ENCODE measurements at regions not wholly inside any gene's neighbourhood (a gene's known extent, or its start where the extent isn't known, plus 50 kb on each side); places are given as distances from the start of the nearest gene placed in this dataset.

GRCh38 chrX:124462931-124463330 lies 116.6 kb downstream of the SH2D1A start (continued):
- TF ChIP-seq KDM1A (IDR thresholded peaks at IDR 0.05; ENCODE audit: borderline replicate concordance) (no peak), MEF2B (IDR thresholded peaks at IDR 0.05; ENCODE audit: partially characterized antibody, poor library complexity, severe bottlenecking) (no peak), STAT3 (IDR thresholded peaks at IDR 0.05; ENCODE audit: low read depth, low read length) (no peak), SMARCA5 (IDR thresholded peaks at IDR 0.05) (no peak)
- TF ChIP-seq, protein P1, sequence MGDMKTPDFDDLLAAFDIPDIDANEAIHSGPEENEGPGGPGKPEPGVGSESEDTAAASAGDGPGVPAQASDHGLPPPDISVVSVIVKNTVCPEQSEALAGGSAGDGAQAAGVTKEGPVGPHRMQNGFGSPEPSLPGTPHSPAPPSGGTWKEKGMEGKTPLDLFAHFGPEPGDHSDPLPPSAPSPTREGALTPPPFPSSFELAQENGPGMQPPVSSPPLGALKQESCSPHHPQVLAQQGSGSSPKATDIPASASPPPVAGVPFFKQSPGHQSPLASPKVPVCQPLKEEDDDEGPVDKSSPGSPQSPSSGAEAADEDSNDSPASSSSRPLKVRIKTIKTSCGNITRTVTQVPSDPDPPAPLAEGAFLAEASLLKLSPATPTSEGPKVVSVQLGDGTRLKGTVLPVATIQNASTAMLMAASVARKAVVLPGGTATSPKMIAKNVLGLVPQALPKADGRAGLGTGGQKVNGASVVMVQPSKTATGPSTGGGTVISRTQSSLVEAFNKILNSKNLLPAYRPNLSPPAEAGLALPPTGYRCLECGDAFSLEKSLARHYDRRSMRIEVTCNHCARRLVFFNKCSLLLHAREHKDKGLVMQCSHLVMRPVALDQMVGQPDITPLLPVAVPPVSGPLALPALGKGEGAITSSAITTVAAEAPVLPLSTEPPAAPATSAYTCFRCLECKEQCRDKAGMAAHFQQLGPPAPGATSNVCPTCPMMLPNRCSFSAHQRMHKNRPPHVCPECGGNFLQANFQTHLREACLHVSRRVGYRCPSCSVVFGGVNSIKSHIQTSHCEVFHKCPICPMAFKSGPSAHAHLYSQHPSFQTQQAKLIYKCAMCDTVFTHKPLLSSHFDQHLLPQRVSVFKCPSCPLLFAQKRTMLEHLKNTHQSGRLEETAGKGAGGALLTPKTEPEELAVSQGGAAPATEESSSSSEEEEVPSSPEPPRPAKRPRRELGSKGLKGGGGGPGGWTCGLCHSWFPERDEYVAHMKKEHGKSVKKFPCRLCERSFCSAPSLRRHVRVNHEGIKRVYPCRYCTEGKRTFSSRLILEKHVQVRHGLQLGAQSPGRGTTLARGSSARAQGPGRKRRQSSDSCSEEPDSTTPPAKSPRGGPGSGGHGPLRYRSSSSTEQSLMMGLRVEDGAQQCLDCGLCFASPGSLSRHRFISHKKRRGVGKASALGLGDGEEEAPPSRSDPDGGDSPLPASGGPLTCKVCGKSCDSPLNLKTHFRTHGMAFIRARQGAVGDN (IDR thresholded peaks at IDR 0.05) = no peak

DNA sequence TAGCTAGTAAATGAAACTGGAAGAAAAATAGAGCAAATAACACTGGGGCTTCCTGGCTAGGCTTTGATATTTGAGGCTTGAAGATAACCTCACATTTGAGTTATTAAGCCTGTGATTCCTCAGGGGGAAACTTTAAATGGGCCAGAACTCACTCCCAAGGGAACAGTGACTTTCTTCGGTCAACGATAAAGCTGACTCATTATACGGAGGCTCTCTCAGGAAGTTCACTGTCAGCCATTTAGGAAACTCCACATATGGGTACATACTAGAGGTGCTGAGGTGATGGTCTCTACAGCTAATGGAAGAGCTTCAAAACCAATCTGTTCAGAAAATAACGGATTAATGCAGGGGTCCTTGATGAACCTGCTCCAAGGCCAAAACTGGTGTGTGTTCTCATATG lies 120.8 kb downstream of the SH2D1A start:
- H3K4me2 ChIP-seq (ENCODE audit: control insufficient read depth, insufficient read depth) = no peak overlapping the region
- no peaks in the 10 kb centered on the region for H3K4me1 ChIP-seq (ENCODE audit: control insufficient read depth, insufficient read depth, low read length)
- ATAC-seq = no peak
- H3K36me3 ChIP-seq (ENCODE audit: control insufficient read depth in 2 of 2, insufficient read depth in 2 of 2, low read length in 1 of 2) = no peaks in the 10 kb centered on the region
- in situ Hi-C loops (cut with MboI) = no loop called here
- peak; percentile 14 for TF ChIP-seq MEF2B (IDR thresholded peaks at IDR 0.05; ENCODE audit: partially characterized antibody, poor library complexity, severe bottlenecking)
- no peak for TF ChIP-seq FOS (IDR thresholded peaks at IDR 0.05; ENCODE audit: borderline replicate concordance, extremely low read depth, insufficient read length)
- H2AFZ ChIP-seq (ENCODE audit: control insufficient read depth, low read depth, low read length) = no peak overlapping the region
- ChIA-PET SMC1A (ENCODE audit: uncharacterized antibody, unreplicated experiment) (interaction anchor here (0.8 to 1.5 kb wide), 3 partner anchors 11 to 32 kb away, joined by 4 to 6 read pairs (median 6); no protein-coding TSS in a partner anchor), POLR2A (interaction anchor here (0.7 to 1.2 kb wide), 2 partner anchors 20 to 22 kb away, joined by 3 read pairs; no protein-coding TSS in a partner anchor), RAD21 (ENCODE audit: unreplicated experiment) (no interaction called here), CTCF (interaction anchor here (0.8 kb wide), 1 partner anchor 20 kb away, joined by 3 read pairs; no protein-coding TSS in a partner anchor)
- H3K9ac ChIP-seq (ENCODE audit: control insufficient read depth, insufficient read depth, low read length) = no peak overlapping the region
- BruUV-seq (replicated peaks) = no TSS peak
- H4K20me1 ChIP-seq (ENCODE audit: control insufficient read depth, insufficient read depth) = no peaks in the 10 kb centered on the region
- DNase-seq (ENCODE audit: low read depth, low spot score) = no peak
- WGBS (ENCODE audit: insufficient coverage, insufficient replicate concordance, low lambda C conversion rate, missing lambda C conversion rate) = 34% methylated on average over 4 of the region's 4 CpGs
- H3K79me2 ChIP-seq (ENCODE audit: control insufficient read depth, insufficient read depth, low read length) = no peaks in the 10 kb centered on the region
- H3K9me3 ChIP-seq (replicated peaks; ENCODE audit: control insufficient read depth, insufficient read depth, low read length) = no peaks in the 10 kb centered on the region
- FAIRE-seq = no peak
- intact Hi-C loops (cut with micrococcal nuclease; ENCODE audit: unreplicated experiment) = no loop called here
- H3K4me3 ChIP-seq = no peak overlapping the region
- H3K27me3 ChIP-seq (replicated peaks in 1 of 2; ENCODE audit: control insufficient read depth in 2 of 2, insufficient read depth in 2 of 2, low read length in 1 of 2) = no peaks in the 10 kb centered on the region
- H3K27ac ChIP-seq (ENCODE audit: control insufficient read depth, insufficient read depth) = no peak overlapping the region
